K562 (cell line): ENCODE measurements at regions not wholly inside any gene's neighbourhood (a gene's known extent, or its start where the extent isn't known, plus 50 kb on each side); places are given as distances from the start of the nearest gene placed in this dataset.

Source experiments
- CHD1 ChIP-seq: fragments of 200-600 bp; sonication (generic); IDR thresholded peaks from one replicate; pipeline ENCODE4 v1.6.1; 2012; ENCODE audit warnings: mild to moderate bottlenecking, moderate library complexity, low read length, inconsistent platforms
- CHD4 ChIP-seq: fragments of 200-600 bp; sonication (generic); IDR thresholded peaks from 3 replicates; pipeline ENCODE4 v1.6.1; 2012; ENCODE audit warnings: low read depth, mild to moderate bottlenecking, mixed read lengths, low read length, inconsistent platforms; ENCODE audit not compliant: insufficient read depth, insufficient replicate concordance, poor library complexity, severe bottlenecking
- CTCF ChIP-seq, 3 experiments: IDR thresholded peaks in 2 of 3; conservative IDR thresholded peaks in 1 of 3; 2 replicates each; pipeline ENCODE4 v1.5.1; 2011 to 2012; ENCODE audit warnings: low read length in 3 of 3, mild to moderate bottlenecking in 3 of 3, control low read depth in 2 of 3, improper control_type of control experiment in 1 of 3, inconsistent platforms in 1 of 3, low read depth in 1 of 3, mixed read lengths in 1 of 3, moderate library complexity in 1 of 3; ENCODE audit not compliant: insufficient read depth in 2 of 3
- E2F8 ChIP-seq: fragments of 450-650 bp; IDR thresholded peaks from 2 replicates; pipeline ENCODE4 v1.7.1; 2018; ENCODE audit warnings: mild to moderate bottlenecking, low read depth; ENCODE audit not compliant: partially characterized antibody
- ETS1 ChIP-seq: conservative IDR thresholded peaks from 2 replicates; pipeline ENCODE4 v1.6.1; 2011; ENCODE audit warnings: low read depth, mild to moderate bottlenecking, low read length; ENCODE audit not compliant: control insufficient read depth
- GABPA ChIP-seq: fragments of 200-800 bp; sonication (Bioruptor generic); conservative IDR thresholded peaks from 2 replicates; pipeline ENCODE4 v1.6.1; 2016; ENCODE audit warnings: low read depth, missing genetic modification characterization, missing compliant biosample characterization
- KLF10 ChIP-seq: fragments of 250-450 bp; sonication (Bioruptor Pico); IDR thresholded peaks from 2 replicates; pipeline ENCODE4 v1.6.1; 2021; ENCODE audit warnings: matching md5 sums
- NR3C1 ChIP-seq: sonication (generic); formaldehyde crosslinking; IDR thresholded peaks from 2 replicates; pipeline ENCODE4 v1.8.1; 2022; ENCODE audit warnings: missing genetic modification reagents
- PKNOX1 ChIP-seq: fragments of 450-650 bp; IDR thresholded peaks from 2 replicates; pipeline ENCODE4 v1.6.1; 2016
- PRMT5 ChIP-seq: sonication (generic); formaldehyde crosslinking; IDR thresholded peaks from 2 replicates; pipeline ENCODE4 v1.5.0; 2020; ENCODE audit warnings: missing genetic modification reagents
- SMAD1 ChIP-seq: fragments of 150-350 bp; IDR thresholded peaks from 2 replicates; pipeline ENCODE4 v1.6.1; 2014; ENCODE audit warnings: low read length, low read depth; ENCODE audit not compliant: partially characterized antibody
- SREBF2 ChIP-seq: sonication (generic); formaldehyde crosslinking; IDR thresholded peaks from 2 replicates; pipeline ENCODE4 v1.4.0; 2020; ENCODE audit warnings: mild to moderate bottlenecking, missing genetic modification reagents
- ZBTB34 ChIP-seq: fragments of 250-450 bp; sonication (Bioruptor Pico); IDR thresholded peaks from 2 replicates; pipeline ENCODE4 v1.8.0; 2021; ENCODE audit warnings: mild to moderate bottlenecking, moderate library complexity

- no peak for TF ChIP-seq E2F8
- TF ChIP-seq ZBTB34 (CRISPR knock-in tag) = no peak
- TF ChIP-seq SREBF2 (CRISPR knock-in tag) = no peak
- no peak for TF ChIP-seq CTCF (IDR thresholded peaks at IDR 0.05 in 2 of 3, conservative IDR thresholded peaks at IDR 0.05 in 1 of 3; ENCODE audit: insufficient read depth in 2 of 3, low read depth in 1 of 3, low read length in 3 of 3)
- no peak for TF ChIP-seq PKNOX1
- TF ChIP-seq CHD4 = no peak
- TF ChIP-seq ETS1 = no peak
- no peak for TF ChIP-seq GABPA (tag)
- no peak for TF ChIP-seq SMAD1
- no peak for TF ChIP-seq CHD1
- no peak for TF ChIP-seq PRMT5 (CRISPR knock-in tag)
- no peak for TF ChIP-seq KLF10
- TF ChIP-seq NR3C1 (CRISPR knock-in tag) = no peak
Observed at GRCh38 chr4:188228279-188228678, 89.0 kb downstream of the TRIML1 start.
